Endothelial cell of umbilical vein (primary cell): ENCODE measurements at regions not wholly inside any gene's neighbourhood (a gene's known extent, or its start where the extent isn't known, plus 50 kb on each side); places are given as distances from the start of the nearest gene placed in this dataset.

Experiments
- BruUV-seq: library from RNA; stranded (reverse); fragments of 400-500 nt; replicated peaks from 2 replicates; lab custom pipeline; 2021; lab: Mats Ljungman, UMichigan
- CTCF ChIA-PET: fragments of 300-600, 350-600 bp; sonication (Branson Sonifier 250); formaldehyde crosslinking; loops from one replicate; lab custom pipeline; 2021; ENCODE audit warnings: antibody characterized with exemption, inconsistent platforms; lab: Charles Lee
- POLR2A ChIA-PET: fragments of 300-600, 350-600 bp; sonication (Branson Sonifier 250); formaldehyde crosslinking; loops from one replicate; lab custom pipeline; 2021; ENCODE audit warnings: antibody characterized with exemption, inconsistent platforms; lab: Charles Lee
- DNase-seq: peaks from one replicate; pipeline ENCODE4 v3.0.0-alpha.2; 2011; ENCODE audit warnings: low read depth, low spot score
- FAIRE-seq: peaks from 2 replicates; lab custom pipeline; 2011; peaks lifted over from hg19 to GRCh38; lab: Jason Lieb, UNC
- H2AFZ ChIP-seq: 2 replicates; pipeline ENCODE4 v1.6.0; 2012; ENCODE audit warnings: low read depth, low read length, control low read depth, inconsistent platforms
- H3K27ac ChIP-seq: 2 replicates; pipeline ENCODE4 v1.5.1; 2011; ENCODE audit warnings: low read depth, mild to moderate bottlenecking, control low read depth, low read length, moderate library complexity; ENCODE audit not compliant: insufficient read depth
- H3K27me3 ChIP-seq, 2 experiments: 2 replicates each; pipeline versions ENCODE4 v1.6.0 to v1.6.1; 2011; ENCODE audit warnings: low read length in 2 of 2, mixed read lengths in 1 of 2; ENCODE audit not compliant: control insufficient read depth in 2 of 2, insufficient read depth in 2 of 2
- H3K36me3 ChIP-seq, 2 experiments: 2 replicates in 1 of 2; 3 replicates in 1 of 2; pipeline ENCODE4 v1.5.1; 2011; ENCODE audit warnings: low read length in 2 of 2, mild to moderate bottlenecking in 1 of 2, moderate library complexity in 1 of 2; ENCODE audit not compliant: control insufficient read depth in 2 of 2, insufficient read depth in 2 of 2; ENCODE audit errors: extremely low read depth in 1 of 2
- H3K4me1 ChIP-seq: 3 replicates; pipeline ENCODE4 v1.5.1; 2011; ENCODE audit warnings: mild to moderate bottlenecking, low read length; ENCODE audit not compliant: control insufficient read depth, insufficient read depth; ENCODE audit errors: extremely low read depth
- H3K4me2 ChIP-seq: 2 replicates; pipeline ENCODE4 v1.6.1; 2011; ENCODE audit warnings: low read length, control low read depth, mixed read lengths; ENCODE audit not compliant: insufficient read depth
- H3K4me3 ChIP-seq, 3 experiments: fragments of 200-600 bp in 1 of 3; sonication (generic), shearing (Covaris generic) in 1 of 3; replicated peaks in 1 of 3; 2 replicates each; pipeline ENCODE4 v1.5.1; 2011 to 2016; ENCODE audit warnings: control low read depth in 3 of 3, low read length in 3 of 3, mild to moderate bottlenecking in 2 of 3, inconsistent platforms in 1 of 3, low read depth in 1 of 3, moderate library complexity in 1 of 3; ENCODE audit not compliant: insufficient read depth in 1 of 3
- H3K79me2 ChIP-seq: 2 replicates; pipeline ENCODE4 v1.6.0; 2012; ENCODE audit warnings: low read length, inconsistent platforms; ENCODE audit not compliant: control insufficient read depth, insufficient read depth
- H3K9ac ChIP-seq: replicated peaks from 2 replicates; pipeline ENCODE3; 2011; ENCODE audit warnings: low read length, control low read depth; ENCODE audit not compliant: insufficient read depth; ENCODE audit errors: extremely low read depth
- H3K9me1 ChIP-seq: replicated peaks from 3 replicates; pipeline ENCODE4 v1.6.0; 2011; ENCODE audit warnings: mild to moderate bottlenecking, low read length; ENCODE audit not compliant: control insufficient read depth, insufficient read depth; ENCODE audit errors: extremely low read depth
- H3K9me3 ChIP-seq: replicated peaks from 2 replicates; pipeline ENCODE4 v1.5.1; 2012; ENCODE audit warnings: low read length, inconsistent platforms; ENCODE audit not compliant: control insufficient read depth, insufficient read depth
- H4K20me1 ChIP-seq: replicated peaks from 2 replicates; pipeline ENCODE3; 2011; ENCODE audit warnings: mild to moderate bottlenecking, low read length; ENCODE audit not compliant: control insufficient read depth, insufficient read depth; ENCODE audit errors: extremely low read depth
- EZH2 ChIP-seq: IDR thresholded peaks from 2 replicates; pipeline ENCODE4 v1.6.1; 2012; ENCODE audit warnings: borderline replicate concordance, low read depth, mild to moderate bottlenecking, moderate library complexity, low read length, inconsistent platforms; ENCODE audit not compliant: severe bottlenecking
- FOS ChIP-seq: IDR thresholded peaks from 2 replicates; pipeline ENCODE4 v1.6.1; 2011; ENCODE audit warnings: mild to moderate bottlenecking, low read length, moderate library complexity, borderline replicate concordance; ENCODE audit not compliant: insufficient read depth
- GATA2 ChIP-seq: IDR thresholded peaks from 2 replicates; pipeline ENCODE4 v1.7.0; 2011; ENCODE audit warnings: low read depth, mild to moderate bottlenecking, moderate library complexity, mixed read lengths, low read length; ENCODE audit not compliant: insufficient read length, insufficient read depth
- JUN ChIP-seq: IDR thresholded peaks from 2 replicates; pipeline ENCODE4 v1.6.1; 2011; ENCODE audit warnings: borderline replicate concordance, low read depth; ENCODE audit not compliant: insufficient read length, insufficient read depth
- MYC ChIP-seq: IDR thresholded peaks from one replicate; pipeline ENCODE4 v1.6.1; 2011; ENCODE audit warnings: mild to moderate bottlenecking, low read depth, low read length
- POLR2A ChIP-seq: IDR thresholded peaks from 2 replicates; pipeline ENCODE4 v1.6.1; 2012; ENCODE audit warnings: low read depth, mild to moderate bottlenecking, control low read depth, low read length
- POLR2AphosphoS5 ChIP-seq: IDR thresholded peaks from 2 replicates; pipeline ENCODE4 v1.6.1; 2012; ENCODE audit warnings: low read depth, mild to moderate bottlenecking, control low read depth, low read length, moderate library complexity; ENCODE audit not compliant: insufficient read depth
- dilution Hi-C: fragments of 300-500 bp; cut with MboI; formaldehyde crosslinking; loops from one replicate; pipeline ENCODE4 v1.15.0; 2019; ENCODE audit warnings: low sequenced_read_pairs; ENCODE audit not compliant: extremely low pct_ligation_motif_present
- intact Hi-C: fragments of 100-400 bp; cut with micrococcal nuclease; formaldehyde crosslinking; loops from one replicate; pipeline ENCODE4 v1.10.0; 2022
- TF ChIP-seq, protein P1 (sequence below), 2 donors: IDR thresholded peaks; 1 replicate in 1 of 2; 2 replicates in 1 of 2; pipeline ENCODE4 v1.5.1; 2011; ENCODE audit warnings: low read length in 2 of 2, mild to moderate bottlenecking in 2 of 2, moderate library complexity in 2 of 2, control low read depth in 1 of 2, inconsistent platforms in 1 of 2, low read depth in 1 of 2; ENCODE audit not compliant: insufficient read depth in 1 of 2; ENCODE audit errors: extremely low read depth in 1 of 2
- TF ChIP-seq, protein P2 (sequence below): IDR thresholded peaks from 2 replicates; pipeline ENCODE4 v1.6.1; 2011; ENCODE audit not compliant: insufficient read depth, insufficient read length

DNA sequence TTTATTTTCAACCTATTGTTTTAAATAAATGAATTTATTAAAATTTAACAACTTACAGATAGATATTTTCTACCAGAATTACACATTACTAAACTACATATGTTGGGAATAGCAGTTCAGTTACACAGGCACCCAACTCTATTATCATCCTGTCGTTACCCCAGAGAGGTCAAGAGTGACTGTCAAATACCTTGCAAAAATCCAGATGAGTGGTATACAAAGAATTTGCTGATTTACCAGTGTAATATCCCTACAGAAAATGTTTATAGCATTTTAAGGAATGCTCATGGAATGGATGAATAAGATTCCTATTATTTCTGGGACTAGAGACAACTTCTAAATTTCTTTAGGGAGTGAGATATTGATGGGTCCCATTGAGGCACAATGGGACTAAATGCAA lies 300.7 kb upstream of the RGS18 start:
- TF ChIP-seq, protein P1, sequence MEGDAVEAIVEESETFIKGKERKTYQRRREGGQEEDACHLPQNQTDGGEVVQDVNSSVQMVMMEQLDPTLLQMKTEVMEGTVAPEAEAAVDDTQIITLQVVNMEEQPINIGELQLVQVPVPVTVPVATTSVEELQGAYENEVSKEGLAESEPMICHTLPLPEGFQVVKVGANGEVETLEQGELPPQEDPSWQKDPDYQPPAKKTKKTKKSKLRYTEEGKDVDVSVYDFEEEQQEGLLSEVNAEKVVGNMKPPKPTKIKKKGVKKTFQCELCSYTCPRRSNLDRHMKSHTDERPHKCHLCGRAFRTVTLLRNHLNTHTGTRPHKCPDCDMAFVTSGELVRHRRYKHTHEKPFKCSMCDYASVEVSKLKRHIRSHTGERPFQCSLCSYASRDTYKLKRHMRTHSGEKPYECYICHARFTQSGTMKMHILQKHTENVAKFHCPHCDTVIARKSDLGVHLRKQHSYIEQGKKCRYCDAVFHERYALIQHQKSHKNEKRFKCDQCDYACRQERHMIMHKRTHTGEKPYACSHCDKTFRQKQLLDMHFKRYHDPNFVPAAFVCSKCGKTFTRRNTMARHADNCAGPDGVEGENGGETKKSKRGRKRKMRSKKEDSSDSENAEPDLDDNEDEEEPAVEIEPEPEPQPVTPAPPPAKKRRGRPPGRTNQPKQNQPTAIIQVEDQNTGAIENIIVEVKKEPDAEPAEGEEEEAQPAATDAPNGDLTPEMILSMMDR (IDR thresholded peaks at IDR 0.05; ENCODE audit: extremely low read depth in 1 of 2, insufficient read depth in 1 of 2, low read depth in 1 of 2, low read length in 2 of 2), result no peak
- TF ChIP-seq, protein P2, sequence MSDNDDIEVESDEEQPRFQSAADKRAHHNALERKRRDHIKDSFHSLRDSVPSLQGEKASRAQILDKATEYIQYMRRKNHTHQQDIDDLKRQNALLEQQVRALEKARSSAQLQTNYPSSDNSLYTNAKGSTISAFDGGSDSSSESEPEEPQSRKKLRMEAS, result no peak
- TF ChIP-seq JUN (no peak), POLR2AphosphoS5 (no peak), MYC (no peak), EZH2 (no peak), GATA2 (no peak), FOS (no peak), POLR2A (no peak)
- Histone ChIP-seq H3K9ac (no peak overlapping the region), H3K27me3 (no peaks in the 10 kb centered on the region), H3K9me3 (no peaks in the 10 kb centered on the region), H3K4me2 (no peak overlapping the region), H3K36me3 (no peaks in the 10 kb centered on the region), H3K27ac (no peak overlapping the region), H4K20me1 (no peaks in the 10 kb centered on the region), H2AFZ (no peak overlapping the region), H3K4me3 (no peak overlapping the region), H3K79me2 (no peaks in the 10 kb centered on the region), H3K9me1 (no peaks in the 10 kb centered on the region), H3K4me1 (no peaks in the 10 kb centered on the region)
- BruUV-seq, result no TSS peak
- FAIRE-seq (no peak), DNase-seq (no peak)
- dilution Hi-C loops (no loop called here), intact Hi-C loops (no loop called here)
- ChIA-PET CTCF (interaction anchor here (1.3 kb wide), 1 partner anchor 21 kb away, joined by 3 read pairs; no protein-coding TSS in a partner anchor), POLR2A (no interaction called here)
